ENCODE measurements at regions not wholly inside any gene's neighbourhood (a gene's known extent, or its start where the extent isn't known, plus 50 kb on each side); places are given as distances from the start of the nearest gene placed in this dataset.

DNA sequence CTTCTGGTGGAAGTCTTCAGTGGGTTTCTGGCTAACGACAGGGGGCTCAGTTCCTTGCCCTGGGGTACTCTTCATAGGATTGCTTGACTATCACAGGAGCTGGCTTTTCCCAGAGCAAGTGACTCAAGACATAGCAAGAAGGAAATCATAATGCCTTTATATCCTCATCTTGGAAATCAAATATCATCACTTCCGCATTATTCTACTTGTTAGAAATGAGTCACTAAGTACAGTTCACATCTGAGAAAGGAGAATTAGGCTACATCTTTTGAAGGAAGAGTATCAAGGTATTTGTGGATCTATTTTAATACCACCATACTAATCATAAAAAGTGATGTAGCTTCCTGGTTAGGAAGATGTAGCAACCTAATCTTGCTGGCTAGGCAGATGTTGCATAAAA, 148.2 kb upstream of the RAI14 start:
- Histone ChIP-seq H3K36me3 (ENCODE audit: insufficient read depth, low read length) (no peaks in the 10 kb centered on the region), H4K20me1 (ENCODE audit: insufficient read depth, low read length) (no peaks in the 10 kb centered on the region), H2AFZ (ENCODE audit: low read length) (no peak overlapping the region), H3K4me3 (ENCODE audit: insufficient read depth, low read length) (no peak overlapping the region), H3K9me3 (ENCODE audit: low read depth, low read length) (no peaks in the 10 kb centered on the region), H3K4me2 (ENCODE audit: insufficient read depth, low read length) (no peak overlapping the region), H3K27me3 (ENCODE audit: insufficient read depth, low read length) (no peaks in the 10 kb centered on the region), H3K4me1 (ENCODE audit: insufficient read depth, low read length) (peaks cover 15% of the 10 kb centered on the region), H3K27ac (ENCODE audit: low read depth, low read length) (no peak overlapping the region), H3K79me2 (ENCODE audit: insufficient read depth, low read length) (no peaks in the 10 kb centered on the region)
- no peak for TF ChIP-seq CTCF (IDR thresholded peaks at IDR 0.05; ENCODE audit: extremely low read depth, low read depth, low read length)
- no peak for DNase-seq (ENCODE audit: insufficient read length, low spot score, missing footprints)

DNA sequence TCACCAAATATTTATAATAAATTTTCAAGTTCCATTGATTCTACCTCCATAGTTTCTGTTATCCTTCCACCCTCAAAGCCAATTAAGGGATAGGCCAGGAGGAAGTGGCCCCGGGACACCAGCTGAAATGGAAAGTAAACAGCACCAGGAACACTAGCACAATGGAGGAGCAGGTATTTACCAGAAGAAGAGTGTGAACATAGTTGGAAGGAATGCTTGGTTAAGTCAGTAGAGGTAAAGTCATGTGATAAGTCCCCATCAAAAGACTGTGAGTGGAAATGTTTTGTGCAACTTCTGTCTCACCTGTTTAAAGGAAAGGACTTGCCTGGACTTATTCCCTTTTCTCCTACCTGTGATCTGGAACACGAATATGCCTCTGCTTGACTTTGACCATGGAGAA, 146.7 kb upstream of the RAI14 start:
- Histone ChIP-seq H3K4me1 (ENCODE audit: insufficient read depth, low read length) (peaks cover under 1% of the 10 kb centered on the region), H3K79me2 (ENCODE audit: insufficient read depth, low read length) (no peaks in the 10 kb centered on the region), H3K4me3 (ENCODE audit: insufficient read depth, low read length) (no peak overlapping the region), H3K4me2 (ENCODE audit: insufficient read depth, low read length) (no peak overlapping the region), H3K9me3 (ENCODE audit: low read depth, low read length) (no peaks in the 10 kb centered on the region), H3K27me3 (ENCODE audit: insufficient read depth, low read length) (no peaks in the 10 kb centered on the region), H2AFZ (ENCODE audit: low read length) (no peak overlapping the region), H3K27ac (ENCODE audit: low read depth, low read length) (no peak overlapping the region), H3K36me3 (ENCODE audit: insufficient read depth, low read length) (no peaks in the 10 kb centered on the region), H4K20me1 (ENCODE audit: insufficient read depth, low read length) (no peaks in the 10 kb centered on the region)
- DNase-seq (ENCODE audit: insufficient read length, low spot score, missing footprints) = no peak
- TF ChIP-seq CTCF (IDR thresholded peaks at IDR 0.05; ENCODE audit: extremely low read depth, low read depth, low read length) = no peak

DNA sequence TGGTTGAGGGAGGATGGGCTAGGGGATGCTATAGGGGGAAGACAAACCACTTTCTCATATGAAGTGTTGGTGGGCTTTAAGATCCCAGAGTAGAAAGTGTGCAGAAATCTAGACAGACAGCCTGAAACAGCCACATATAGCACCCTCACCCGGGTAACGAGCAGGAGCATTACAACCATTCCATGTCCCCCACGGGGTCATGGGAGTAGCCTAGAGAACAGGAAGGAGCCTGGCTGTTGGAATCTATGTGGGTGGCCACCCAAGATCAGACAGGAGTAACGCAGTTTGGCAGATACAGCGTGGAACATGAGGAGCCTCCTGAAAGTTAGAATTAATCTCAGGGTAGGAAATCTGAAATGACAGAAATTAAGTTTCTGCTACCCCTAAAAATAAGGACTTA, 146.1 kb upstream of the RAI14 start:
- Histone ChIP-seq H3K4me3 (ENCODE audit: insufficient read depth, low read length) (no peak overlapping the region), H4K20me1 (ENCODE audit: insufficient read depth, low read length) (no peaks in the 10 kb centered on the region), H3K79me2 (ENCODE audit: insufficient read depth, low read length) (no peaks in the 10 kb centered on the region), H3K36me3 (ENCODE audit: insufficient read depth, low read length) (no peaks in the 10 kb centered on the region), H3K4me1 (ENCODE audit: insufficient read depth, low read length) (no peaks in the 10 kb centered on the region), H3K27ac (ENCODE audit: low read depth, low read length) (no peak overlapping the region), H3K4me2 (ENCODE audit: insufficient read depth, low read length) (no peak overlapping the region), H2AFZ (ENCODE audit: low read length) (peak overlapping the region; percentile 60), H3K27me3 (ENCODE audit: insufficient read depth, low read length) (no peaks in the 10 kb centered on the region), H3K9me3 (ENCODE audit: low read depth, low read length) (no peaks in the 10 kb centered on the region)
- peak; percentile 47 for DNase-seq (ENCODE audit: insufficient read length, low spot score, missing footprints)
- no peak for TF ChIP-seq CTCF (IDR thresholded peaks at IDR 0.05; ENCODE audit: extremely low read depth, low read depth, low read length)

- no peaks in the 10 kb centered on the region for H3K27me3 ChIP-seq (ENCODE audit: insufficient read depth, low read length)
- H3K79me2 ChIP-seq (ENCODE audit: insufficient read depth, low read length) = no peaks in the 10 kb centered on the region
- no peak for TF ChIP-seq CTCF (IDR thresholded peaks at IDR 0.05; ENCODE audit: extremely low read depth, low read depth, low read length)
- no peaks in the 10 kb centered on the region for H4K20me1 ChIP-seq (ENCODE audit: insufficient read depth, low read length)
- no peaks in the 10 kb centered on the region for H3K36me3 ChIP-seq (ENCODE audit: insufficient read depth, low read length)
- no peak overlapping the region for H3K27ac ChIP-seq (ENCODE audit: low read depth, low read length)
- H3K4me1 ChIP-seq (ENCODE audit: insufficient read depth, low read length) = no peaks in the 10 kb centered on the region
- H3K9me3 ChIP-seq (ENCODE audit: low read depth, low read length) = no peaks in the 10 kb centered on the region
- H3K4me2 ChIP-seq (ENCODE audit: insufficient read depth, low read length) = no peak overlapping the region
- no peak for DNase-seq (ENCODE audit: insufficient read length, low spot score, missing footprints)
- H3K4me3 ChIP-seq (ENCODE audit: insufficient read depth, low read length) = no peak overlapping the region
- H2AFZ ChIP-seq (ENCODE audit: low read length) = no peak overlapping the region
These were observed 145.1 kb upstream of the RAI14 start for GRCh38 chr5:34511063-34511462.

Data from osteoblast (primary cell).